GM23338 (cell line): ENCODE measurements at regions not wholly inside any gene's neighbourhood (a gene's known extent, or its start where the extent isn't known, plus 50 kb on each side); places are given as distances from the start of the nearest gene placed in this dataset.
A peak's percentile ranks its signal among the peaks of the same experiment; 100 is the strongest.

Source experiments
- ATAC-seq: fragments of 200-7000 bp; cut with Tn5 transposase; 3 replicates; pipeline ENCODE4 v1.9.1; 2020
- DNase-seq: peaks from one replicate; pipeline ENCODE4 v3.0.0-alpha.2; 2015; ENCODE audit warnings: low spot score
- H2AFZ ChIP-seq: fragments of 200-600 bp; sonication (generic); 2 replicates; pipeline ENCODE4 v1.8.0; 2016; ENCODE audit warnings: antibody characterized with exemption, mild to moderate bottlenecking, moderate library complexity
- H3F3A ChIP-seq: fragments of 200-600 bp; sonication (generic); replicated peaks from 2 replicates; pipeline ENCODE4 v1.8.0; 2017; ENCODE audit warnings: antibody characterized with exemption, mixed run types, low read depth
- H3K27ac ChIP-seq: fragments of 200-600 bp; sonication (generic); 2 replicates; pipeline ENCODE4 v1.6.1; 2016; ENCODE audit warnings: low read depth
- H3K27me3 ChIP-seq: fragments of 200-600 bp; sonication (generic); 2 replicates; pipeline ENCODE4 v1.8.0; 2016; ENCODE audit warnings: mild to moderate bottlenecking, mixed run types, moderate library complexity; ENCODE audit not compliant: insufficient read depth
- H3K36me3 ChIP-seq: fragments of 200-600 bp; sonication (generic); 2 replicates; pipeline ENCODE4 v1.8.0; 2016; ENCODE audit warnings: mild to moderate bottlenecking; ENCODE audit not compliant: insufficient read depth
- H3K4me1 ChIP-seq: fragments of 200-600 bp; sonication (generic); 2 replicates; pipeline ENCODE4 v1.8.0; 2016; ENCODE audit warnings: mild to moderate bottlenecking, moderate library complexity; ENCODE audit not compliant: insufficient read depth
- H3K4me2 ChIP-seq: fragments of 200-600 bp; sonication (generic); 2 replicates; pipeline ENCODE4 v1.7.1; 2017; ENCODE audit warnings: mixed run types
- H3K4me3 ChIP-seq: fragments of 200-600 bp; sonication (generic); 2 replicates; pipeline ENCODE4 v1.6.1; 2016; ENCODE audit warnings: mixed run types
- H3K79me2 ChIP-seq: fragments of 200-600 bp; sonication (generic); replicated peaks from 2 replicates; pipeline ENCODE4 v1.8.0; 2017; ENCODE audit warnings: mild to moderate bottlenecking; ENCODE audit not compliant: insufficient read depth
- H3K9me2 ChIP-seq: fragments of 200-600 bp; sonication (generic); 2 replicates; pipeline ENCODE4 v1.8.0; 2017; ENCODE audit not compliant: insufficient read depth
- H4K20me1 ChIP-seq: fragments of 200-600 bp; sonication (generic); replicated peaks from 2 replicates; pipeline ENCODE4 v1.8.0; 2017; ENCODE audit warnings: mild to moderate bottlenecking; ENCODE audit not compliant: insufficient read depth
- H3K27ac Mint-ChIP-seq: 2 replicates; pipeline ENCODE4 v1.8.0; 2020; ENCODE audit warnings: inconsistent platforms, mild to moderate bottlenecking, moderate library complexity, mixed read lengths
- H3K27me3 Mint-ChIP-seq: 3 replicates; pipeline ENCODE4 v1.8.0; 2022; ENCODE audit warnings: low read depth, mild to moderate bottlenecking, moderate library complexity, mixed read lengths, inconsistent platforms; ENCODE audit not compliant: insufficient read depth, poor library complexity
- H3K36me3 Mint-ChIP-seq: 3 replicates; pipeline ENCODE4 v1.8.0; 2021; ENCODE audit warnings: low read depth, mild to moderate bottlenecking, inconsistent platforms, moderate library complexity, mixed read lengths
- H3K4me1 Mint-ChIP-seq: 3 replicates; pipeline ENCODE4 v1.8.0; 2020; ENCODE audit warnings: mild to moderate bottlenecking, inconsistent platforms, mixed read lengths
- H3K4me3 Mint-ChIP-seq: 3 replicates; pipeline ENCODE4 v1.8.0; 2021; ENCODE audit warnings: moderate library complexity, mild to moderate bottlenecking, inconsistent platforms, mixed read lengths
- H3K9me3 Mint-ChIP-seq: 3 replicates; pipeline ENCODE4 v1.8.0; 2020; ENCODE audit warnings: moderate library complexity, mild to moderate bottlenecking, inconsistent platforms, mixed read lengths
- CTCF ChIP-seq, 2 experiments: fragments of 200-600 bp in 1 of 2; sonication (generic) in 1 of 2; conservative IDR thresholded peaks; 2 replicates each; pipeline versions ENCODE4 v1.5.1 to v1.6.1; 2016 to 2017; ENCODE audit warnings: antibody characterized with exemption in 2 of 2, low read depth in 2 of 2, mild to moderate bottlenecking in 2 of 2, moderate library complexity in 1 of 2
- EZH2 ChIP-seq: fragments of 200-600 bp; sonication (generic); IDR thresholded peaks from one replicate; pipeline ENCODE4 v1.8.0; 2017; ENCODE audit warnings: antibody characterized with exemption, mild to moderate bottlenecking, low read depth; ENCODE audit not compliant: unreplicated experiment
- JUNB ChIP-seq: IDR thresholded peaks from one replicate; pipeline ENCODE4 v1.6.1; 2016; ENCODE audit warnings: antibody characterized with exemption; ENCODE audit not compliant: unreplicated experiment
- POLR2AphosphoS5 ChIP-seq: IDR thresholded peaks from 2 replicates; pipeline ENCODE4 v1.6.1; 2016; ENCODE audit warnings: antibody characterized with exemption, low read depth
- REST ChIP-seq: IDR thresholded peaks from one replicate; pipeline ENCODE4 v1.6.1; 2018; ENCODE audit warnings: antibody characterized with exemption; ENCODE audit not compliant: unreplicated experiment
- STAT1 ChIP-seq: IDR thresholded peaks from one replicate; pipeline ENCODE4 v1.6.1; 2016; ENCODE audit warnings: antibody characterized with exemption; ENCODE audit not compliant: unreplicated experiment
- ZNF114 ChIP-seq: fragments of 250-450 bp; sonication (Bioruptor Pico); IDR thresholded peaks from 2 replicates; pipeline ENCODE4 v1.5.0; 2020; ENCODE audit warnings: mild to moderate bottlenecking, moderate library complexity
- ZNF462 ChIP-seq: fragments of 250-450 bp; sonication (Bioruptor Pico); IDR thresholded peaks from 2 replicates; pipeline ENCODE4 v1.5.0; 2020; ENCODE audit warnings: mild to moderate bottlenecking, moderate library complexity

- no peaks in the 10 kb centered on the region for H3K79me2 ChIP-seq
- H3K4me3 ChIP-seq, result no peak overlapping the region
- DNase-seq (peak; percentile 89), ATAC-seq (peak; percentile 72)
- H3K4me1 ChIP-seq, result peaks cover 13% of the 10 kb centered on the region
- no peaks in the 10 kb centered on the region for H3K27me3 ChIP-seq
- H3K4me2 ChIP-seq, result no peak overlapping the region
- no peaks in the 10 kb centered on the region for H3F3A ChIP-seq
- H3K36me3 ChIP-seq, result no peaks in the 10 kb centered on the region
- H3K27me3 Mint-ChIP-seq, result peaks cover 13% of the 10 kb centered on the region
- TF ChIP-seq STAT1, result no peak
- peak; percentile 94 to 95 for TF ChIP-seq CTCF (conservative IDR thresholded peaks at IDR 0.05; ENCODE audit: low read depth in 2 of 2)
- H3K27ac Mint-ChIP-seq, result no peak overlapping the region
- H4K20me1 ChIP-seq, result no peaks in the 10 kb centered on the region
- H3K27ac ChIP-seq, result no peak overlapping the region
- H3K4me1 Mint-ChIP-seq, result peaks cover 23% of the 10 kb centered on the region
- H3K9me3 Mint-ChIP-seq, result peaks cover 7% of the 10 kb centered on the region; the same call in 1 of the 3 replicates
- no peak overlapping the region for H3K4me3 Mint-ChIP-seq
- 0 out of 3 replicates have a peak, but pooled peaks cover 3% of the 10 kb centered on the region for H3K36me3 Mint-ChIP-seq
- 0 out of 2 replicates have a peak overlapping the region, but pooled peaks have one; percentile 0 for H2AFZ ChIP-seq
- no peaks in the 10 kb centered on the region for H3K9me2 ChIP-seq
Measured at GRCh38 chr6:166775180-166775922, 148.3 kb upstream of the RPS6KA2 start.

GRCh38 chr6:166774770-166775169, 147.7 kb upstream of the RPS6KA2 start:
- Histone ChIP-seq H3K4me1 (peaks cover 18% of the 10 kb centered on the region), H3K79me2 (no peaks in the 10 kb centered on the region), H2AFZ (no peak overlapping the region), H3K9me2 (no peaks in the 10 kb centered on the region), H3K4me2 (no peak overlapping the region), H4K20me1 (no peaks in the 10 kb centered on the region), H3F3A (no peaks in the 10 kb centered on the region), H3K4me3 (no peak overlapping the region), H3K27me3 (no peaks in the 10 kb centered on the region), H3K27ac (no peak overlapping the region), H3K36me3 (no peaks in the 10 kb centered on the region)
- Mint-ChIP-seq H3K4me1 (peaks cover 26% of the 10 kb centered on the region), H3K27ac (no peak overlapping the region), H3K27me3 (peaks cover 11% of the 10 kb centered on the region), H3K36me3 (0 out of 3 replicates have a peak, but pooled peaks cover 3% of the 10 kb centered on the region), H3K9me3 (peaks cover 7% of the 10 kb centered on the region; the same call in 1 of the 3 replicates), H3K4me3 (no peak overlapping the region)
- DNase-seq, result no peak
- no peak for ATAC-seq
- TF ChIP-seq JUNB, result no peak
- no peak for TF ChIP-seq ZNF114 (CRISPR knock-in tag)
- TF ChIP-seq REST, result no peak
- no peak for TF ChIP-seq EZH2
- TF ChIP-seq ZNF462 (CRISPR knock-in tag), result no peak
- no peak for TF ChIP-seq POLR2AphosphoS5
